GM19238 (cell line): ENCODE measurements at regions not wholly inside any gene's neighbourhood (a gene's known extent, or its start where the extent isn't known, plus 50 kb on each side); places are given as distances from the start of the nearest gene placed in this dataset.
"Not testable (repeated sequence)": the region's sequence is repeated elsewhere in the genome, so short reads cannot be mapped to it uniquely, and the experiment has no call there.

Source experiments
- DNase-seq: peaks from one replicate; pipeline ENCODE4 v3.0.0; 2011; ENCODE audit warnings: low spot score; ENCODE audit not compliant: insufficient read length

DNA sequence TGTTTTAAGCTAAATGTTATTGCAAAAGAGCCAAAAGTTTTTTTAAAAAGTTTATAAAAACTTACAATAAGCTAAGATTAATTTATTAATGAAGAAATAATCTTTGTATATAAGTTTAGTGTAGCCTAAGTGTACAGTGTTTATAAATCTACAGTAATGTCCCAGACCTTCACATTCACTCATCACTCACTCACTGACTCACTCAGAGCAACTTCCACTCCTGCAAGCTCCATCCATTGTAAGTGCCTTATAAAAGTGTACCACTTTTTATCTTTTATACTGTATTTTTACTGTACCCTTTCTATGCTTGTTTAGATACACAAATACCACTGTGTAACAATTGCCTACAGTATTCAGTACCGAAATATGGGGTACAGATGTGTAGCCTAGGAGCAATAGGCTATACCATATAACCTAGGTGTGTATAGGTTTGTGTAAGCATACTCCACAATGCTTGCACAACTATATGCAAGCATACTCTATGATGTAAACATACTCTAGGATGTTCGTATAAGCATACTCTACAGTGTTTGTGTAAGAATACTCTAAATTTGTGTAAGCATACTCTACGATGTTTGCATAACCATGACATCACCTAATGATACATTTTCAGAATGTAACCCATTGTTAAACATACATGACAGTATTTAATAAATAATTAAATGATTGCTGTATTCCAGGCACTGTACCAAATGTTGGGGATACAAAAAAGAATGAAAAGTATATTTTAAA lies 953.0 kb downstream of the KCNA4 start:
- no peak for DNase-seq

DNA sequence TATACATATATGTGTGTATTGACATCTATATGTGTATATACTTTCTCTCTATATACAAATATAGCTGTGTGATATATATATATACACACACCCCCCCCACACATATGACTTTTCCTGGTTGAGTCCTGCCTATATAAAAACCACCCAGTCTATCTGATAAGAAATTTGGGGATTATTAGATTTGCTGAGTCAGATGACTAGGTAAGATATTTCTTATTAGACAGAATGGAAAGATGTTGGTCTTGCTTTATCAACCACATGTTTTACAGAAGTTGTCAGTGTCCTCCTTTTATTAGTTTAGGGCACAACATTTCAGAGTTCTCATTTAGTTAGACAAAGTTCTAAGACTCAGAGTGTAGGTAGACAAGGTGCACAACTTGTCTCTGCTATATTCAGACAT lies 953.3 kb downstream of the METTL15 start:
- DNase-seq, result no peak

DNA sequence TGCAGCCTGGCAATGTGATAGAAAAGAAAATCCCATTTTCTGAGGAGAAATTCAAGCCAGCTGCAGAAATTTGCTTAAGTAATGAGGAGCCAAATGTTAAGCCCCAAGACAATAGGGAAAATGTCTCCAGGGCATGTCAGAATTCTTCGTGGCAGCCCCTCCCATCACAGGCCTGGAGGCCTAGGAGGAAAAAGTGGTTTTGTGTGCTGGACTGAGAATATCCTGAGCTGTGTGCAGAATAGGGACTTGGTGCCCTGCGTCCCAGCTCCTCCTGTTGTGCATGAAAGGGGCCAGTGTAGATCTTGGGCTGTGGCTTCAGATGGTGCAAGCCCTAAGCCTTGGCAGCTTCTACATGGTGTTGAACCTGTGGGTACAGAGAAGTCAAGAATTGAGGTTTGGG lies 948.3 kb downstream of the METTL15 start:
- not testable (repeated sequence) for DNase-seq

DNA sequence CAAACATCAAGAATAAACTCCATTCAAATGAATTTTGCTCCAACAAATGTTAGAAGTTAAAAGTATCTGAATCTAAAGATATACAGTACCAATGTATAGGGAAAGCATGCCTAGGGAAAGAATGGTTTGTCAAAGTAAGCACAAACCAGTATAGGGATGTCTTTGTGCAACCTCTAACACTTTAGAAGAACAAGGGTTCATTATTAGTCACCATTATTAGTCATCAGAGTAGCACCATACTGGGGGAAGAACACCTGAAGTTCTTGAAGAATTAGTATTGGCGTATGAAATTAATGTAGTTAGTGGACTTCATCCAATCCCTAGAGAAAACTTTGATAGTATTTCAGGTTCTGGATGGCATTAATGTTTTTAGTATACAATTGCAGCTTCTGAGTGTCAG lies 943.7 kb downstream of the METTL15 start:
- DNase-seq, result no peak

DNA sequence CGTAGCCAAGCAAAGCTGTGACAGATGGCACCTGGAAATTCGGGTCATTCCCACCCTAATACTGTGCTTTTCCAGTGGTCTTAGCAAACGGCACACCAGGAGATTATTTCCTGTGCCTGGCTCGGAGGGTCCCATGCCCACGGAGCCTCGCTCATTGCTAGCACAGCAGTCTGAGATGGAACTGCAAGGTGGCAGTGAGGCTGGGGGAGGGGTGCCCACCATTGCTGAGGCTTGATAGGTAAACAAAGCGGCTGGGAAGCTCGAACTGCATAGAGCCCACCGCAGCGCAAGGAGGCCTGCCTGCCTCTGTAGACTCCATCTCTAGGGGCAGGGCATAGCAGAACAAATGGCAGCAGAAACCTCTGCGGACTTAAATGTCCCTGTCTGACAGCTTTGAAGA lies 942.8 kb downstream of the METTL15 start:
- not testable (repeated sequence) for DNase-seq

DNA sequence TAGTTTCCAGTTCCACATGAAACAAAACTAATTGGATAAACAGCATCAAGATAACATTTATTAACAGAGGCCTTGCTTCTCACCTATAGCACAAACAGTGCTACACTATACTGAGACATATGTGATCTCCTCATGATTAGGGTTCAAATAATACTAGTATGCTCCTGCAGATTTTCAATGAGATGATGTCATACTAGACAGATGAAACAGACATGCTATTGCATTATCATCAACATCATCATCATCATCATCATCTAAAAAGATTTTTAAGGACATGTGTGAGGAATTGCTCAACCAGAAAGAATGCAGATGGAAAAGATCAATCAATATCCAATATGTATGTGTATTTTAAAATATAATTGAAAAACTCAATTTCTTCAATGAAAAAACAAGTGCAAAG lies 932.3 kb downstream of the METTL15 start:
- DNase-seq, result no peak

DNA sequence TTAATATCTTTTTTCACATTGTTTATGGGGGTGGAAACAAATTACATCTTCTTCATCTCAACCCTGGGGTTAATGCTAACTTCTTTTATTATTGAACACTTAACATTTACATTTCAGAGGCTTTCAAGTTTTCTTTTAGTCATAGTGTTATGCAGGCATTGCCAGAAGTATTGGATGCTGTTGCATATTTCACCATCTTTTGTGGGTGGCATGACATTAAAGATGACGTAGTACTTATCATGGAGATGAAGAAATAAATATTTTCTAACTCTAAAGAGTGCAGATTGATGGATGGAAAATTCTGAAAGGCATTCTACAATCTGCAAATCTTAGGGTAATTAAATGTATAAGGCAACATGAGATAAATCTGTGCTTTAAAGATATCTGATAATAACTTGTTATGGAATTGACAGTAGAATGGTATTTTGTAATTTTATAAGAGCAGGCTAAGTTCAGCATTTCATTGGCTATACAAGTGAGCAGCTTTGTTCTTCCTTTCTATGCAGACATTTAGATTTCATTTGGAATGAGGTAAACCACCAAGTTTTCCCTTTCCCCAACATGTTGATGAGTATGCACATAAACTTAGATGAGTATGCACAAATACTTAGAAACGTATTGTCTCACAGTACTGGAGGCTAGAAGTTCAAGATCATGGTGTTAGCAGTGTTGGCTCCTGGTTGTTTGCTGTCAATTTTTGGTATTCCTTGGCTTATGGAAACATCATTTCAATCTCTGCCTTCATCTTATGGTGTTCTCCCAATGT lies 924.4 kb downstream of the METTL15 start:
- DNase-seq, result no peak

DNA sequence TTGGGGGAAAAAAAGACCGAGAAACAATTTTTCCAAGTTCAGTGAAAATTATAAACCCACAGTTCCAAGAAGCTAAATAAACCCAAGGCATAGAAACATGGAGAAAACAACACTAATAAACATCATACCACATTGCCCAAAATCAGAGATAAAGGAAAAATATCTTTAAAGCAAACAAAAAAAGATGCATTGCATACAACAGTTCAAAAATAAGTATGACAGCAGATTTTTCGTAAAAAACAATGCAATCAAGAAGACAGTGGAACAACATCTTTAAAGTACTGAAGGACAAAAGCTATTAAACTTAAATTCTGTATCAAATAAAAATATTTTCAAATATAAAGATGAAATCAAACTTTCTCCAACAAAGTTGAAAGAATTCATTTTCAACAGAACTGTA lies 921.3 kb downstream of the METTL15 start:
- DNase-seq, result no peak

DNA sequence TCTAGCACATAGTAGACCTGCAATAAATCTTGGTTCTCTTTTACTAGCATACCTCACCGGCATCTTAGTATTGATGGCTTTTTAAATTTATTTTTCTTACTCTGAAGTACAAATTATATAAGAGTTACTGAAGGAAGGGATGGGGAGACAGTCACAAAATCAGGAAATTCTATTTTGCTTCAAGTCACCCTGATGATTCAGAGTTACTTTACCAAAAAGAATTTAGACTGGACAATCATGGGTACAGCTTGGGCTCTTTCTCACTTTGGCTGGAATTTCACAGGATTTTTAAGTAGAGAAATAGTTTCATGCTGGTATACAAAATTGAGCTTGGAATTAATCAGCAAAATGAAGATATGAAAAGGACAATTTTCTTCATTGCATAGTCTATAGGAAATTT lies 919.2 kb downstream of the METTL15 start:
- no peak for DNase-seq

DNA sequence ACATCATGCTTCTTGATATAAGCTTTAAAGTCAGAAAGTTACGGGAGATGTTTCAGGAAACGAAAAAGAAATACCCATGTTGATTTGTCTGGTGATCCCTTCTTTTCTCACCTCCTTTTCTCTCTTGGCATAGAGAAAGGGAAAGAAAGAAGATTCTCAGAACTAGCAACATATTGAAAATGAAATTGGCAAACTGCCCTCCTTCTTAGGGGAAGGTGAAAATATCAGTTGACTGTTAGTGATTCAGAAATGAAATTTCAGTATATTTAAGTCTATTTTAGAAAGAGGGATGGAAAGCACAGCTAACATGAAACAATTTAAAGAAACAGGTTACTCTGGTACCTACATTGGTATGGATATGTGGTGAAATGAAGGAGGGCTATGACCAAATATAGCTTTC lies 918.1 kb downstream of the METTL15 start:
- DNase-seq, result no peak

DNA sequence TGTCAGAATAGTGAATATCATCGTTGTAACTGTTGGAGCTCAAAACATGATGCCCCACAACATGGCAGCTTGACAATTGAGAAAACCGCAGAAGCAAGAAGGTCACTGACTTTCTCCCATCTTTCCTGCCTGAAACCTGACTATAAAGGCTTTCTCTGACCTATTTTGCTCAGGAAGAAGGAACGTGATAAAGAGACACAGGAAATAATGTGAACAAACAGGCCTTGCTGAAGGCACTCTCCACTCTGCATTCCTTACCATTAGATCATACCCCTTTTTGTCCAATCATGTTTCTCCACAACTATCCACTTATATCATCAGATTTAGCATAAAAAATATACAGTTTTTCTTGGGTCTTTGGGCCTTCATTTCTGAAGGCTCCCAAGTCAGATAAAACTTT lies 916.8 kb downstream of the METTL15 start:
- DNase-seq, result no peak

DNA sequence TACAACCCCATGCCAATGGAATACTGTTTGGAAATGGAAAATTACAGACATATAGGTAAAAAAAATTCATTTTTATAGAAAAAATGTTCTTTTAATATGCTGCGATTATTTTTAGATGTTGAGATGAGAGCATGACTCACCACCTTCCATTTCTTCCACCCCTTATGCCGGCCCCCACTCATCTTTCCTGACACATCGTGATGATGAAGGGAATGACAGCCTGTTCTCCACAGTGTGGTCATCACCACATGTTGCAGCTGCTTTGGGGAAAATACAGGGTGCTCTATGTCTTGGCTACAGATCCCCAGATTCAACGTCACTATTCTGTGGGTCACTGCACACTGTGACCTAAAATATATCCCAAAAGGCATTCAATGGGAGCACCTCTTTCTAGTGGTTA lies 916.2 kb downstream of the METTL15 start:
- no peak for DNase-seq

DNA sequence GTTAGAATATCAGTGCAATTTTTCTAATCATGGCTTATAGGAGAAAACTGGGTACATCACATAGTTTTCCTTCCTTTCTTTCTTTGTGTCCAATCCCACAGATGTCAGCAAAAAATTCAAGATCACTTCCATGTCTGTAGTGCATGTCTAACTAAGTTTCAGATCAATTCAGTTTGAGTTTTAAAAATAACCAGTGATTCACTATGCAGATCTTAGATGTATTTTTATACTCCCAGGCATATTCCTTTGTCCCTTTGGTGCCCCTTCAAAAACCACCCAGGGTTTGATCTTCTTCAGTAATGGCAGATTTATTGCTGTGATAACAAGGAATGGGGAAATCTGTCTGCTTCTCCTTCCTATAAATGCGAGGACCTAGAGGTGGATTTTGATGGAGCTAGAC lies 915.6 kb downstream of the METTL15 start:
- no peak for DNase-seq

DNA sequence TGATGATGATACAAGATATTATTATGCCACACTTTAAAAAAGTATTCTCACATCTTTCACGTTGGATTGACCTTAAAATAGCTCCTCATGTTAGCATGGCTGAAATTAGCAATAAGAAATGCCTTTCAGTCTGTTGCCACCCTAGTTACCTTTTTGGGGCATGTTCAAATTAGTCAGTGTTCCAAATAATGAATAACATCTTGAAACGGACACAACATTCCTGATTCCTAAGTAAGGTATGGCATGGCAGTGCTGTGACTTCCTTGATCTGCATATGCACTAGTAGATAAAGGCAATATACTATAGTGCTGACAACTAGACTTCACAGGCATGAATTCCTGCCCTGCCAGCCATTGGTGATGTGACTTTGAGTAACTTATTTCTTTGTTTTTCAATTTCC lies 914.5 kb downstream of the METTL15 start:
- no peak for DNase-seq

DNA sequence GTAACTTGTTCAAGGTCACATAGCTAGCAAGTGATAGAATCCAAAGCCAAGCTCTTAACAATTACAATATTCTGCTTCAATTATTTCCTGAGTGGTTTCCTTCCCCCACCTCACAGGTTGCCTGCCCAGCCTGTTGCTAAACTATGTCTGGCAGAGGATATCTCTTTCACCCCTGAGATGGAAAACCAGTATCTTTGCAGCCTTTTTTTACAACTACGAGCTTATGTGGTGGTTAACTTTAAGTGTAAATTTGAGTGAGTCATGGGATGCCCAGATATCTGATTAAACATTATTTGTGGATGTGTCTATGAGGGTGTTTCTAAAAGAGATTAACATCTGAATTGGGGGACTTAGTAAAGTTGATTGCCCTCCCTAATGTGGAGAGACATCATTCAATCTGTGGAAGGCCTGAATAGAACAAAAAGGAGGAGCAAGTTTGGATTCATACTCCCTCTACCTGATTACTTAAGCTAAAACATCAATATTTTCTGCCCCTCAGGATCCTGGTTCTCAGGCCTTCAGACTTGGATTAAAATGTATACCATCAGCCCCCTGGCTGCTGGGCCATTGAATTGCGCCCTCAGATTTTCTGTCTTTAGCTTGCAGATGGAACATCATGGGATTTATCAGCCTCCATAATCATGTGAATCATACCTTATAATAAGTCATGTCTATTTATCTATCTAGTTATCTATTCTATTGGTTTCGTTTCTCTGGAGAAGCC lies 911.9 kb downstream of the METTL15 start:
- DNase-seq, result no peak

DNA sequence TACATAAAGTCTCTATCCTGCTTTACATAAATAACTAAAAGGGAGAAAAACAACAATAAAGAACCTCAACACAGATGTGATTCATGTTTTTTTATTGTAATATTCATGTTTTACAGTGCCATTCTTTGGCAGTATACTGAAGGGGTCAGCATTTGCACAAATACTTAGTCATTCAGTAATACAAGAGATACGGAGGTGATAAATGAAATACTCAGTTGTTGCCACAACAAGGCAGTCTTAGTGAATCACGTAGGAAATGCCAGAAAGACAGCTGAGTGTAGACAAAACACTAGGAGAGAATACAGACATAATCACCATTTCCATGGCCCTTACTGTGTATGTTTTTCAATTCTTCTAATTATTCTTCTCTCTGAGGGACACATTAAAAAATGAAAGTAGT lies 910.4 kb downstream of the METTL15 start:
- no peak for DNase-seq

DNA sequence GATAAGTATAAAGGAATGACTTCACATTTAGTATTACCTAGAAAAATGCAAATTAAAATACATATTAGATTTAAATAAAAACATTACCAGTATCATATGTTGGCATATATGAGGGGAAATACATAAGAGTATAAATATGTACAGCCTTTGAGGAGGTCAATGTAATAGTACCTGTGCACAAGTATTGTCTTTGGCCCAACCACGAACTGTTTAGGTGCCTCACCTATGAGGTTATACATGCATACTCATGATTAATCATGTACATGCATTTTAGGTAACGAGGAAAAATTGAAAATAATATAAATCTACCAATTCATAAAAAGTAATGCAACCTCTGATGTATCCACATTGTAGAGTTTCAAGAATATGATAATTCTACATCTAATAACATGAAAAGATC lies 909.8 kb downstream of the METTL15 start:
- DNase-seq, result no peak

DNA sequence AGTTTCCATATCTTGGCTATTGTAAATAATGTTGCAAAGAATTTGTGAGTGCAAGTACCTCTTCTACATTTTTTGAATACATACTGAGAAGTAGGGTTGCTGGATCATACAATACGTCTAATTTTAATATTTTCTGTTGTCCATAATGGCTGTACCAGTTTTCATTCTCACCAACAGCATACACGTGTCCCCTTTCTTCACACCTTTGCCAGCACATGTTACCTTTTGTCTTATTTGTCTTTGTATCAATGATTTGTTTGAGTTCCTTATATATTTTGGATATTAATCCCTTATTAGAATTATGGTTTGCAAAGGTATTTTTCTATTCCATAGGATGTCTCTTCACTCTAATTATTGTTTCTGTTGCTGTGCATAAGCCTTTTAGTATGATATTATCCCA lies 904.3 kb downstream of the METTL15 start:
- DNase-seq, result no peak

DNA sequence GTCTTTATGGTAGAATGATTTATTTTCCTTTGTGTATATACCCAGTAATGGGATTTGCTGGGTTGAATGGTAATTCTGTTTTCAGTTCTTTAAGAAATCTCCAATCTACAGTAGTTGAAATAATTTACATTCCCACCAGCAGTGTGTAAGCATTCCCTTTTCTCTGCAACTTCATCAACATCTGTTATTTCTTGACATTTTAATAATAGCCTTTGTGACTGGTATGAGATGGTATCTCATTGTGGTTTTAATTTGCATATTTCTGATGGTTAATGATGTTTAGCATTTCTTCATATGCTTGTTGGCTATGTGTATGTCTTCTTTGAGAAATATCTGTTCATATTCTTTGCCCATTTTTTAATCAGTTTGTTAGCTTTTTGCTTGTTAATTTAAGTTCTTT lies 901.2 kb downstream of the METTL15 start:
- no peak for DNase-seq

DNA sequence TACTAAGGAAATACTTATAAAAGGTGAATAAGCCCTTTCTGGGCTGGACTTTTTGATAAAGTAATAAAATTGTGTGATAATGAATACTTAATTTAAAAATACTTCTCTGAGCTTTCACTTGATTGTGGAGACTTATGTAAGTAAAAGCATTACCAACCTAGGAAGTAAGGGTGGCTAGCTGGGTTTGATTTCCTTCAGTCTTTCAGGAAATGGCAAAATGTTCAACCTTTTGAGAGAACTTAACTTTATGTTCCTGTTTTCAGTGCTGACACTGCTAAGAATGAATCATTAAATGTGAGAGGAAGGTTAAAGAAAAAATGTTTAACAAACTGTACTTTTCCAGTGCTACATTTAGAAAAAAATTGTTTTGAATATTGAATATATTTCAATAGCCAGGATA lies 900.3 kb downstream of the METTL15 start:
- no peak for DNase-seq

DNA sequence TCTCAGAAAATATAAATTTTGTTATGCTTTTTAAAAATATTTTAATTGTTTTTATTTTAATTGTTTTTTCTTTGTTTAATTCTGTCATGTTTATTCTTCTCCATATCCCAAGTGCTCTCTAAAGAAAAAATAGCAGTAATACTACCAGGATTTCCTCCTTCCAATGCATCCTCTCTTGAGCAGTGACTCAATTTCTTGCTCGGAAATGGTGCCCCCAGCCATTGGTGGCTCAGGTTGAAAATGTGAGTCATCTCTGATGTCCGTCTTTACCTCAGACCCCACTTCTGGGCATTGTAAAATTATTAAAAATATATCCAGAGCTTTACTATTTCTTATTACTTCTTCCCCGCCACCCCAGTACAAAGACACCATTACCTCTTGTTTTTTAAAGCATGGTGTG lies 898.5 kb downstream of the METTL15 start:
- no peak for DNase-seq

DNA sequence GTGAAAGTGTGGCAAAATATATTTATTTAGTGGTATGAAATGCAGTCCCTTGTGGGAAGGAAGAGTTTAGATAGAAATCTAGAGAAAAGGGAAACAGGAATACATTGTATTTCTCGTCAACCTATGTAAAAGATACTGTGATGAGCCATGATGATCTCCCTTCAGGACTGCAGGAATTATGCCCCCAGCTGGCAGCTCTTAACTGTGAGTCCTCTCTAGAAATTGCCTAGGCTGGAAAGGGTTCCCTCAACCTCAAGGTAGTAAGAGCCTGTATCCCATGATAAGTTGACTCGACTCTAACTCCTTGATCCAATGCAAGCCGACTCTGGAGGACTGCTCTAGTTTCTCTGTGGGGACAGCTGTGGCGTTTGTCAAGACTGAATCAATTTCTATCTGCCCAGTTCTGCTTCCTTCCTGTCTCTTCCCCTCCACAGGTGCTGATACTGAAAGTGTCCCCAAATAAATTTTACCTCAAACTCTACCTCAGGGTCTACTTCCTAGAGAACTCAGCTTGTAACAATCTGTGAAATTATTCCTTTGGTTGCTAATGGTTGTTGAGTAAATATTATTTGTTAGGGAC lies 897.3 kb downstream of the METTL15 start:
- no peak for DNase-seq
